OCI-LY1 (cell line): ENCODE measurements at regions not wholly inside any gene's neighbourhood (a gene's known extent, or its start where the extent isn't known, plus 50 kb on each side); places are given as distances from the start of the nearest gene placed in this dataset.

Source experiments
- CTCF ChIP-seq: fragments of 200-600 bp; sonication (generic), shearing (Covaris generic); IDR thresholded peaks from 2 replicates; pipeline ENCODE4 v1.5.1; 2017; ENCODE audit warnings: mild to moderate bottlenecking, antibody characterized with exemption, low read length, moderate library complexity, mixed read lengths
- EZH2 ChIP-seq: fragments of 200-600 bp; sonication (generic), shearing (Covaris generic); IDR thresholded peaks from 2 replicates; pipeline ENCODE4 v1.8.0; 2017; ENCODE audit warnings: borderline replicate concordance, mixed run types, mild to moderate bottlenecking, antibody characterized with exemption, low read length, moderate library complexity, mixed read lengths

GRCh38 chr10:56231436-56231835 lies 129.6 kb downstream of the ZWINT start:
- TF ChIP-seq CTCF (no peak), EZH2 (no peak)
